Glutamatergic neuron (in vitro differentiated cells): ENCODE measurements at regions not wholly inside any gene's neighbourhood (a gene's known extent, or its start where the extent isn't known, plus 50 kb on each side); places are given as distances from the start of the nearest gene placed in this dataset.

Experiments
- DNase-seq: peaks from one replicate; pipeline ENCODE4 v3.0.0; 2022
- H3K27ac Mint-ChIP-seq: one replicate; pipeline ENCODE4 v1.8.0; 2020; ENCODE audit warnings: mild to moderate bottlenecking, mixed read lengths, inconsistent platforms; ENCODE audit not compliant: unreplicated experiment
- H3K27me3 Mint-ChIP-seq: one replicate; pipeline ENCODE4 v1.8.0; 2020; ENCODE audit warnings: mild to moderate bottlenecking, moderate library complexity, mixed read lengths, inconsistent platforms; ENCODE audit not compliant: unreplicated experiment
- H3K36me3 Mint-ChIP-seq: one replicate; pipeline ENCODE4 v1.8.0; 2020; ENCODE audit warnings: mild to moderate bottlenecking, mixed read lengths, inconsistent platforms; ENCODE audit not compliant: unreplicated experiment
- H3K4me1 Mint-ChIP-seq: one replicate; pipeline ENCODE4 v1.8.0; 2020; ENCODE audit warnings: mild to moderate bottlenecking, low read depth, mixed read lengths, inconsistent platforms; ENCODE audit not compliant: unreplicated experiment
- H3K4me3 Mint-ChIP-seq: one replicate; pipeline ENCODE4 v1.8.0; 2020; ENCODE audit warnings: mild to moderate bottlenecking, mixed read lengths, inconsistent platforms; ENCODE audit not compliant: unreplicated experiment
- H3K9me3 Mint-ChIP-seq: one replicate; pipeline ENCODE4 v1.8.0; 2020; ENCODE audit warnings: mild to moderate bottlenecking, moderate library complexity, mixed read lengths, inconsistent platforms; ENCODE audit not compliant: unreplicated experiment
- CTCF ChIP-seq: fragments of 200-600 bp; sonication (generic); IDR thresholded peaks from one replicate; pipeline ENCODE4 v1.5.0; 2021; ENCODE audit not compliant: partially characterized antibody, unreplicated experiment

- H3K36me3 Mint-ChIP-seq, result peaks cover 5% of the 10 kb centered on the region
- no peak for TF ChIP-seq CTCF
- H3K4me3 Mint-ChIP-seq, result no peak overlapping the region
- H3K9me3 Mint-ChIP-seq, result peaks cover 8% of the 10 kb centered on the region
- DNase-seq, result no peak
- no peak overlapping the region for H3K27ac Mint-ChIP-seq
- peaks cover 10% of the 10 kb centered on the region for H3K27me3 Mint-ChIP-seq
- peaks cover 50% of the 10 kb centered on the region for H3K4me1 Mint-ChIP-seq
Measured at GRCh38 chr6:167663784-167664443, 162.8 kb upstream of the AFDN start.

DNA sequence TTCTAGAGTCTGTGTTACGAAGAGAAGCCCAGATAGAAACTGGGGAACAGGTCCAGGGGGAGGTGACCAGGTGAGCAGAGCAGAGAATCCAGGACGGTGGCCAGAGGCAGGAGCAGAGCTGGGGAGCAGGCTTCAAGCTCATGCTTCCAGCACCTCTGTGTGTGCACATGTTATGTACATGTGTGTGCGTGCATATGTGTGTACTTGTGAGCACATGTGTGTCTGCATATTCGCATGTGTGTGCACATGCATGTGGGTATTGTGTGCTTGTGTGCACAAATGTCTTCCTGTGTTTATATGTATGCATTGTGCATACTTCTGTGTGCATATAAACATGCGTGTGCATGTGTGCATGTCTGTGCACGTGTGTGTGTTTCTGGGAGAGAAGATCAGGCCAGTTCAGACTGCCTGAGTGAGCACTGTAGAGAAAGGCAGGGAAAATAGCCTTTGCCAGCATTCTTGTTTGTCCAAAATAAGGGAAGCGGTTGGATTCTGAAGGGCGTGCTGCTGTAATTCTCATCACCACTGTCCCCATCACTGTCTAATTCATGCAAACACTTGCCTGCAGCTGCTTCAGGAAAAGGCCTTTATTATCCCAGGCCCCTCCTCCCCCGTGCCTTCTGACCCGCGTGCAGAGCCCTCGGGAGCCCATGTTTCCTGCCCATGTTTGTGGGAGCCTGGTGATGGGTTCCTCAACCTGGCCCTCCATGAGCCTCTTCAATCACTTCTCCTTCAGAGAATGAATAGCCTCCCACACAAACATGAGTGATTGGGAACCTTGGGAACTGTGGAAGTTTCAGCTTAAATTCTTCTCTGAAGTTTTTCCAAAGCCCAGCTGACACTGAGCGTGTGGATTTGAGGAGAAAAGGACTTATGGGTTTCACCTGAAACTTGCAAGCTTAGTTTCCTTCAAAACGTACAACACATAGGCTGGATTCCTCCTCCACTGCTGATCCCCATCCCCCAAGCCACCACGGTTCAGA, 161.7 kb upstream of the AFDN start:
- Mint-ChIP-seq H3K27ac (no peak overlapping the region), H3K4me3 (no peak overlapping the region), H3K36me3 (peaks cover 5% of the 10 kb centered on the region), H3K4me1 (peaks cover 50% of the 10 kb centered on the region), H3K27me3 (peaks cover 10% of the 10 kb centered on the region), H3K9me3 (peaks cover 8% of the 10 kb centered on the region)
- no peak for TF ChIP-seq CTCF
- no peak for DNase-seq

DNA sequence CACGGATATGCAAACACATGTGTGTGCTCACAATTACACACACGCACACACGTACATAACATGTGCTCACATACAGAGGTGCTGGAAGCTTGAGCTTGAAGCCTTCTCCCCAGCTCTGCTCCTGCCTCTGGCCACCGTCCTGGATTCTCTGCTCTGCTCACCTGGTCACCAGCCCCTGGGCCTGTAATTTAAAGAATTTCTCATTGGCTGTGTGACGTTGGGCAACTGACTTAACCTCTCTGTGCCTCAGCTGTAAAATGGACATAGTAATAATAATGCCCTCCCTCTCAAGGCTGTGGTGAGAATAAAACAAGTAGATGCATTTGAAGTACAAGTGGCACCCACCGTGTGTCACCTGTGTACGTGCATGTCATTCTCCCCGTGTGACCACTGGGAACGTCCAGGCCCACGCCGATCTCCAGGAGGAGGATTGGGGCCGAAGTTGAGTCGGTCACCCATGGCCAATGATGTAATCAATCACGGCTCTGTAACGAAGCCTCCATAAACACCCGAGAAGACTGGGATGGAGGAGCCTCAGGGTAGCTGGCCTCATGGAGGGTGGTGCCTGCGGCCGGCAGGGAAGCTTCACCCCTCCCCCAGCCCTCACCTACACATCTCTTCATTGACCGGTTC, 160.9 kb upstream of the AFDN start:
- H3K4me1 Mint-ChIP-seq, result peaks cover 52% of the 10 kb centered on the region
- no peak overlapping the region for H3K27ac Mint-ChIP-seq
- TF ChIP-seq CTCF, result no peak

GRCh38 chr6:167666571-167667203, 160.0 kb upstream of the AFDN start:
- Mint-ChIP-seq H3K4me1 (peaks cover 52% of the 10 kb centered on the region), H3K27ac (peak overlapping the region; percentile 65), H3K27me3 (peaks cover 11% of the 10 kb centered on the region), H3K36me3 (peaks cover 5% of the 10 kb centered on the region), H3K4me3 (no peak overlapping the region), H3K9me3 (peaks cover 10% of the 10 kb centered on the region)
- DNase-seq, result no peak
- no peak for TF ChIP-seq CTCF

More for the DNA sequence above, 160.9 kb upstream of the AFDN start:
- H3K36me3 Mint-ChIP-seq, result peaks cover 5% of the 10 kb centered on the region
- peaks cover 8% of the 10 kb centered on the region for H3K9me3 Mint-ChIP-seq
- no peak for DNase-seq
- H3K27me3 Mint-ChIP-seq, result peaks cover 10% of the 10 kb centered on the region
- H3K4me3 Mint-ChIP-seq, result no peak overlapping the region
